GM19238 (cell line): ENCODE measurements at regions not wholly inside any gene's neighbourhood (a gene's known extent, or its start where the extent isn't known, plus 50 kb on each side); places are given as distances from the start of the nearest gene placed in this dataset.

Experiments
- DNase-seq: peaks from one replicate; pipeline ENCODE4 v3.0.0; 2011; ENCODE audit warnings: low spot score; ENCODE audit not compliant: insufficient read length

DNA sequence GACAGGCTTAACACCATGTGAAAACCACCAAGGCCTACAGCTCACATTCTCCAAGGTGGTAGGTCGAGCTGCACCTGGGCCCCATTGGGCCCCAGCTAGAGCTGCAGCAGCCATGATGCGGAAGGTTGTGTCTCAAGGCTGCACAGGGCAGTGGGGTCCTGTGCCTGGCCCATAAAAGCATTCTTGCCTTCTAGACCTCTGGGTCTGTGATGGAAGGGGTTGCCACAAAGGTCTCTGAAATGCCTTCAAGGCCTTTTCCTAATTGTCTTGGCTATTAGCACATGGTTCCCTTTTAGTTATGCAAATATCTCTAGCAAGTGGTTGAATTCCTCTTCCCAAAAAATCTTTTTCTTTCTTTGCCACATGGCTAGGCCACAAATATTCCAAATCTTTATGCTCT is 52.5 kb upstream of the C11orf58 start:
- no peak for DNase-seq

DNA sequence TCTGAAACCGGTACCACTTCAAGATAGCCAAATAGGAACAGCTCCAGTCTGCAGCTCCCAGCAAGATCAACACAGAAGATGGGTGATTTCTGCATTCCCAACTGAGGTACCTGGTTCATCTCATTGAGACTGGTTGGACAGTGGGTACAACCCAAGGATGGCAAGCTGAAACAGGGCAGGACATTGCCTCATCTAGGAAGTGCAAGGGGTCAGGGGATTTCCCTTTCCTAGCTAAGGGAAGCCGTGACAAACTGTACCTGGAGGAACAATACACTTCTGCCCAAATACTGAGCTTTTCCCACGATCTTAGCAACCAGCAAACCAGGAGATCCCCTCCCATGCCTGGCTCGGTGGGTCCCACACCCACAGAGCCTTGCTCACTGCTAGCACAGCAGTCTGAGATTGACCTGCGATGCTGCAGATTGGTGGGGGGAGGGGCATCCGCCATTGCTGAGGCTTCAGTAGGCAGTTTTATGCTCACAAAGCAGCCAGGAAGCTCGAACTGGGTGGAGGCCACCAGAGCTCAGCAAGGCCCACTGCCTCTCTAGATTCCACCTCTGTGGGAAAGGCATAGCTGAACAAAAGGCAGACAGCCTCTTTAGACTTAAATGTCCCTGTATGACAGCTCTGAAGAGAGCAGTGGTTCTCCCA is 59.9 kb upstream of the C11orf58 start:
- DNase-seq: no peak

DNA sequence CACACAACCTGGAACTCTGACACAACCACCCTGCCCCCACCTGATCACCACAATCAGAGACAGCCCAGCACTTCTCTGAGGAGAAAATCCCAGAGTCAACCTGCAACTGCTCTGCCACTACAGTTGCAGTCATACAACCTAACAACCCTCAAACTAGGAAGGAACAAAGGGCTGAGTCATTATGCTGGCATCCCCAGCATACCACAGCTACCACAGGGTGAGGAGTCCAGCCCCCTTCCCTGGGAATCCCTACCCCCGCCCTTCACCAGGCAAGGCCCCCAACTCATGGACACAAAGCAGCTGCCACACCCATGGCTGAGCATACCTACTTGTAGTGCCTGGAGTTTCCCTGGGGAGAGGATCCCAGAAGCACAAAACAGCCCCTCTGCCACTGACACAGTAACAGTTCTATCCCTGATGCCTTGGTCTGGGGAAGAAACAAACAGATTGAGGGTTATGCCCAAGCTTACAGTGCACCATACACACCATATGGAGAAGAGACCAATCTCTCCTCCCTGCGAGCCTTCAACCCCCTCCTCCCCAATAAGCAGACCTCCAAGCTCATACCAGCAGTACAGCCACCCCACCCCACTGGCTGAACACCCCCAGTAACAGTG is 68.5 kb upstream of the C11orf58 start:
- no peak for DNase-seq

DNA sequence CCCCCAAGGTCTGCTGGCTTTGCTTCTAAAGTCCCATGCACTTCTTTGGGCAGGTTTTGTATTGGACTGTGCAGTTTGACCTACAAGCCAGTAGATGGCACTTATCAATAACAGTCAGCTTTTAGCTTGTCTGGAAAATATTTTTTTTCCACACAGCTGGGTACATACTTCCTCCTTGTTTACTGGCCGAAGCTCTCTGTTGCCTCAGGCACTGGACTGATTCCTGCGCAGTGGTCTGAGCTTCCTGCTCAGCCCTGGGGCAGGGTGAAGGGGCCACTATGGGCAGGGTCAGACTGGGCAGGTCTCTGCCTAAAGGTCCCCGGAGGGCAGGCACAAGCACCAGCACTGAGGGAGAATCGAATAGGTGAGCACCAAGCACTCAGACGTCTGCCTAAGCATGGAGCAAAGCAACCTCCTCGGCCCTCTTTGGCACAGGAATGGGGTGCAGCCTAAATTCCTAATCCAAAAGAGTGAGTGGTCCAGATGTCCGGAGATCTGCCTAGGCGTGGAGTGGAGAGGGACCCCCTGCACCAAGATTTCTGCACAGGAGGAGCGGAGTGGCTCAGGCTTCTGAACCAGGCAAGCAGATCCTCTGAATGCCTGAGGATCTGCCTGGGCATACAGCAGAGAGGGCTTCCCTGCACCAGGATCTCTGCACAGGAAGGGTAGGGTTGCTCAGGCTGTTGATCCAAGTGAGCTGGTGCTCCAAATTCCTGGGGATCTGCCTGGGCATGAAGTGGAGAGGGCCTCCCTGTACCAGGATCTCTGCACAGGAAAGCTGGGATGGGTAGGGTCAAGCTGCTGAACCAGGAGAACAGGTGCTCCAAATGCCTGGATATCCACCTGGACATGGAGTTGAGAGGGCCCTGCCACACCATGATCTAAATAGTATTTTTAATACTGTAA is 105.9 kb upstream of the C11orf58 start:
- DNase-seq: no peak

GRCh38 chr11:16630651-16631050 is 107.8 kb upstream of the C11orf58 start:
- no peak for DNase-seq

- DNase-seq: no peak
Measured at GRCh38 chr11:16618431-16618830, 120.0 kb upstream of the C11orf58 start.

DNA sequence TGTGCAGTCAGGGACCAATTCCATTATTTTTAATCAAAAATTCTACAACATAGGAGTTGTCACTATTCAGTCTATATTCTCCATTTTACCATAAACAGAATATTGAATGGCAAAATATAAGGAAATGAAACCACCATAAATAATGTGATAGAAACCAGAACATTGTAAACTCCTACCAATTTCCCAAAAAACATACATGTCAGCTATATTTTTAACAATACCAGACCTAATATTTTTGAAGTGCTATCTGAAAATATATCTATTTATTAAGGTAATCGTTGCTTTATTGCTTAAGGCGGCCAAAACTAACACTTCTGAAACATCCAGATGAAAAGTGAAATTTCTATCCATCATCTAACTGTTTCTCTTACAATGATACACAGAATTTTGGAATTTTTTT is 123.0 kb upstream of the C11orf58 start:
- DNase-seq: no peak

DNA sequence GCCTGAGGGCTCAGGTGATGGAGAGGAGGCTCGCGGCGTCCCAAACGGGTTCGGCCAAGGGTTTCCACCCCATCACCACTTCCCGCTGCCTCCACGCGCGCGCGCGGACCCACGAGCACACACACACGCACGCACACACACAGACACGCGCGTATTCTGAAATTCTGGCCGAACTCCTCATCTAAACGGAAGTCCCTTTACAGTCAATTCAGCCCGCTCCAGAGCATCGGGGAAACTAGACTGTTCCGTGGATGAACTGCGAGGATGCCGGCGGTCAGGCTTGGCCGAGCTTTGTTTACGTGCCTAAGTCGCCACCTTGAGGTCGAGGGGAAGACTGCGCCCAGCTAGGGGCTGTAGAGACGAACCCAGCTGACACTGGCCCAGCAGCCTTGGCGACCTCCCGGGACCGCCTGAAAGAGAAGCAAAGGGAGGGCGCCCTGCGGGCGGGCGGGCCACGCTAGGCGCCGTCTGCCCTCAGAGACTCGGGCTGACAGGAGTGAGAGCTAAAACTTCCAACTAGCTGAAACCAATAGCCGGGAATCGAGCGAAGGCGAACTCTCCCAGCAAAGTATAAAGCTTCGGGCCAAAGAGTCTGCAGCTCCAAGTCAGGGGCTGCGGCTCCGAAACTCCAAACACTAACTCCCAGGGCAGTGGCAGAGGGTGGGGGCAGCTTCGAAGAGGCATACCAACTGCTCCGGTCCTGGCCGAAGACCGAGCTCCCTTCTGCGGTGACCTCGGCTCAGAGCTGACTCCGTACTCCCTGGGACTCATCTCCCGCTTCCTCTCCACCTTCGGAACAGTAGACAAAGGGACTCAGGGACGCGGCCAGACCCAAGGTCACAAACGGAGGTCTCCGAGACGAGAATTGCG is 124.7 kb upstream of the C11orf58 start:
- DNase-seq: peak; percentile 66

DNA sequence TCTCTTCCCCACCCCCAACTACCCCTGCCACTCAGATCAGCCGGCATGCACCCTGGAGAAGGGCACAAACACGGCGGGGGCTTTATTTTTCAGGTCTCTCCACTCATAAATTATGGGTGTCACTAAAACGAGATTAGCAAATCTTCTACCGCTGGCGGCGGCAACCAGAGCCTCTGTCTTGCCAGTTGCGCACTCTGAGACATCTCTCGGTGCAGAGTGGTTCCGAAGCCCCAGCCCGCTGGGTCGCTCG is 125.3 kb upstream of the C11orf58 start:
- DNase-seq: no peak

GRCh38 chr11:16612566-16613261 is 125.7 kb upstream of the C11orf58 start:
- DNase-seq: no peak

DNA sequence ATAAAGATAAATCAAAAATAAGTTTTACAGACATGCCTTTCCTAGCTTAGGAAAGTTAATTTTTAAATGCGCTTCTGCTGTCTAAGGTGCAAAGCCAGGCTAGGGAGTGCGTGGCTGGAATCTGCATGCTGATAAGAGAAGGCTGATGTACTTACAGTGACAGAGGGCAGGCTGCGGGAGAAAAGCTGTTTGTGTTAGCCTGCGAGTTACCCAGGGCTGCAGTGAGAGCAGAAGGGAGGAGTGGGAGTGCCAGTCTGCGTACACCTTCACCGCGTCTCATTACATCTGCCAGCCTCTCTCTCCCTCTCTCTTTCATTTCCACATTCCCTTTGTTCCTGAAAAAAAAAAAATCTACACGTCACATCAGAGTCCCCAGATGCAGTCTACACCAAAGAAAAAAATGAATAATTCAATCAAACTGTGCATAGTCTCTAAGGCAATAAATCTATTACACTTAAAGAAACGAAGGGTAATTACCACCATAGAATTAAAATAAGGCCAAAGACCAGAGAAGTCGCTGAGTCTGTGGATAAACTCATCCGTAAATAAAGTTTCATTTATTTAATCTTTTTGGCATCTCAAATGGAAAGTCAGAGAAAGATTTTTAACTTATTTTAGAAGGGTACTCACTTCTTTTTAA is 126.4 kb upstream of the C11orf58 start:
- no peak for DNase-seq

- DNase-seq: no peak
Measured at GRCh38 chr11:16611401-16611921, 127.0 kb upstream of the C11orf58 start.

DNA sequence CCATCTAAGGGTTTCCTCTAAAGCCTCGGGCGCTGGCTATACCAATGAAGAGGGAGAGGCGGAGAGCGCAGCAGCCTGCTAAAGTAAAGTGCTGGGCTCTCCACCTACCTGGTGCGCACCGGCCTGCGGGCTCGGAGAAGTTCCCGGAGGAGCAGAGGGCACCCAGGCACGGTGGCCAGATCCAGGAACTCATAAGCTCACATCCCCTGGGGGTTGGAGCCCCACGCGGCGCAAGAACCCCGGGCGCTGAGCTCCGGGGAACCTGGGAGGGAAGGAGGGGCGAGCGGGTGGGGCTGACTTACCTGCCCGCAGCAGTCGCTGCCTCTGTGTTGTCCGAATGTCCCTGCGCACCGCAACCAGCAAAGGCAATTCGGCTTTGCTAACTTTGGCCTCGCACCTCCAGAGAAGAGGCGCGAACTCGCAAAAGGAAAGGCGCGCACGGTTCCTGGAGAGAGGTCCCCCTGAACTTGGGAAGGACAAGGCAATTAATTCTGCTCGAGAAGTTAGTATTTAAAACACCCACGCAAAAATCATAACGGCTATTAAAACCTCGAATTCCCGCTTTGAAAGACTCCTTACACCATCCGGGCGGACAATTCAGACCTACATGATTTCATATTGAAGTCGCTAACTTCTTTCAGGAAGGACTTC is 127.6 kb upstream of the C11orf58 start:
- no peak for DNase-seq

GRCh38 chr11:16610213-16610737 is 128.2 kb upstream of the C11orf58 start:
- no peak for DNase-seq

DNA sequence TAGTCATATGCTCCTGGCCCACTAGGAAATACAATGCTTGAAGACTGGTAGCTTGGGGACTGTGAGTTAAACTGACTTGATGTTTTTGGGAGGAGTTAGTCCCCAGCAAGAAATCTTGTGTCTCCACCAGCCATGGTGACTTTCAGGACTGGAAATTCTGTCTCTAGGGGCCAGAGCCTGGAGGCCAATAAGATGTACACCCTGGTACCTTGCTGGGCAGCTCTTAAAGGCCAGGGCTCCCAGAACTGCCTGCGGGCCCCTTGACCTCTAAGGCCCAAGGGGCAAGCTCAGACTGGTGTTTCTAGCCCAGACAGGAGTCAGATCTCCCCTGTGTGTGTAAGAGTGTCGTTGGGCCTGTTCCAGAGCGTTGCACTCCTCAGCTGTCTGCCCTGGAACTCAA is 128.7 kb upstream of the C11orf58 start:
- no peak for DNase-seq

GRCh38 chr11:16607675-16608644 is 130.5 kb upstream of the C11orf58 start:
- DNase-seq: no peak

GRCh38 chr11:16606784-16607674 is 131.4 kb upstream of the C11orf58 start:
- no peak for DNase-seq
